GM21529 (cell line): ENCODE measurements at regions not wholly inside any gene's neighbourhood (a gene's known extent, or its start where the extent isn't known, plus 50 kb on each side); places are given as distances from the start of the nearest gene placed in this dataset.

ENCODE experiments used
- ATAC-seq: cut with Tn5 transposase; IDR thresholded peaks from one replicate; pipeline ENCODE4 v1.9.1; 2021; ENCODE audit not compliant: unreplicated experiment

- no peak for ATAC-seq
Observed at GRCh38 chr17:79453481-79453880, 157.4 kb downstream of the RBFOX3 start.

- no peak for ATAC-seq
Observed at GRCh38 chr17:79452706-79453105, 158.1 kb downstream of the RBFOX3 start.

- ATAC-seq: no peak
Observed at GRCh38 chr17:79451167-79451566, 159.7 kb downstream of the RBFOX3 start.

- no peak for ATAC-seq
Observed at GRCh38 chr17:79446399-79447009, 164.3 kb downstream of the RBFOX3 start.

GRCh38 chr17:79444198-79444597 is 166.7 kb downstream of the RBFOX3 start:
- no peak for ATAC-seq

- ATAC-seq: no peak
Observed at GRCh38 chr17:79443026-79443425, 167.8 kb downstream of the RBFOX3 start.

GRCh38 chr17:79441356-79442160 is 169.3 kb downstream of the RBFOX3 start:
- ATAC-seq: no peak

- no peak for ATAC-seq
Observed at GRCh38 chr17:79440251-79440650, 170.6 kb downstream of the RBFOX3 start.

GRCh38 chr17:79439493-79439892 is 171.4 kb downstream of the RBFOX3 start:
- ATAC-seq: no peak

- no peak for ATAC-seq
Observed at GRCh38 chr17:79438546-79439334, 172.1 kb downstream of the RBFOX3 start.

- no peak for ATAC-seq
Observed at GRCh38 chr17:79438058-79438457, 172.8 kb downstream of the RBFOX3 start.

- no peak for ATAC-seq
Observed at GRCh38 chr17:79437081-79437480, 173.8 kb downstream of the RBFOX3 start.

GRCh38 chr17:79435962-79436361 is 174.9 kb downstream of the RBFOX3 start:
- ATAC-seq: no peak

GRCh38 chr17:79435296-79435695 is 175.6 kb downstream of the RBFOX3 start:
- no peak for ATAC-seq

- no peak for ATAC-seq
Observed at GRCh38 chr17:79434215-79434614, 176.6 kb downstream of the RBFOX3 start.

- ATAC-seq: no peak
Observed at GRCh38 chr17:79433379-79433778, 177.5 kb downstream of the RBFOX3 start.

GRCh38 chr17:79431175-79431574 is 179.7 kb downstream of the RBFOX3 start:
- ATAC-seq: no peak

GRCh38 chr17:79429864-79430494 is 180.9 kb downstream of the RBFOX3 start:
- no peak for ATAC-seq

- no peak for ATAC-seq
Observed at GRCh38 chr17:79428988-79429387, 181.9 kb downstream of the RBFOX3 start.

- ATAC-seq: no peak
Observed at GRCh38 chr17:79427621-79428539, 183.0 kb downstream of the RBFOX3 start.
